LNCaP clone FGC (cell line): ENCODE measurements at regions not wholly inside any gene's neighbourhood (a gene's known extent, or its start where the extent isn't known, plus 50 kb on each side); places are given as distances from the start of the nearest gene placed in this dataset.
A peak's percentile ranks its signal among the peaks of the same experiment; 100 is the strongest.

Experiments used
- DNase-seq: peaks from one replicate; pipeline ENCODE4 v3.0.0-alpha.2; 2011; ENCODE audit warnings: low read depth
- H3K4me3 ChIP-seq: 2 replicates; pipeline ENCODE4 v1.5.1; 2011; ENCODE audit warnings: mild to moderate bottlenecking, low read depth, low read length, control low read depth
- TF ChIP-seq, protein P1 (sequence below): IDR thresholded peaks from 2 replicates; pipeline ENCODE4 v1.5.1; 2012; ENCODE audit warnings: mild to moderate bottlenecking; ENCODE audit not compliant: control insufficient read depth, insufficient read depth; ENCODE audit errors: extremely low read depth

DNA sequence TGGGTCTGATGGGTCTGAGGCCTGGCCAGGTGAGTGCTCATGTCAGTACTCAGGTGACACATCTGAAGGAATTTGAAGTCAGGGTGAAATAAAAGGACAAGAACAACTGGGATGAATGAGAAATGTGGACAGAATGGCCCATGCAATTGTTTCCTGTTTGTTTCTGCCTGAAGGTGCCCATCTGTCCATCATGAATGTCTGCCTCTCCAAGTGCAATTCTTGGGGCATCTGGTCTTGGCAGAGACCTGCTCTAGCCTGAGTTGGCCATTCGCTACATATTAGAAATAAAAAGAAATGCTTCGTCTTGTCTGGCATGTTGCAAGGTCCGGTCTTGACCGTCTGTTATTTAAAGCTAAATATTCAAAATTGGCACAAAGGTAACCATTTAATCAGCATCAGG, 142.0 kb upstream of the AGBL1 start:
- no peak overlapping the region for H3K4me3 ChIP-seq
- DNase-seq = no peak
- TF ChIP-seq, protein P1, sequence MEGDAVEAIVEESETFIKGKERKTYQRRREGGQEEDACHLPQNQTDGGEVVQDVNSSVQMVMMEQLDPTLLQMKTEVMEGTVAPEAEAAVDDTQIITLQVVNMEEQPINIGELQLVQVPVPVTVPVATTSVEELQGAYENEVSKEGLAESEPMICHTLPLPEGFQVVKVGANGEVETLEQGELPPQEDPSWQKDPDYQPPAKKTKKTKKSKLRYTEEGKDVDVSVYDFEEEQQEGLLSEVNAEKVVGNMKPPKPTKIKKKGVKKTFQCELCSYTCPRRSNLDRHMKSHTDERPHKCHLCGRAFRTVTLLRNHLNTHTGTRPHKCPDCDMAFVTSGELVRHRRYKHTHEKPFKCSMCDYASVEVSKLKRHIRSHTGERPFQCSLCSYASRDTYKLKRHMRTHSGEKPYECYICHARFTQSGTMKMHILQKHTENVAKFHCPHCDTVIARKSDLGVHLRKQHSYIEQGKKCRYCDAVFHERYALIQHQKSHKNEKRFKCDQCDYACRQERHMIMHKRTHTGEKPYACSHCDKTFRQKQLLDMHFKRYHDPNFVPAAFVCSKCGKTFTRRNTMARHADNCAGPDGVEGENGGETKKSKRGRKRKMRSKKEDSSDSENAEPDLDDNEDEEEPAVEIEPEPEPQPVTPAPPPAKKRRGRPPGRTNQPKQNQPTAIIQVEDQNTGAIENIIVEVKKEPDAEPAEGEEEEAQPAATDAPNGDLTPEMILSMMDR = no peak

GRCh38 chr15:85941186-85941855, 138.3 kb upstream of the AGBL1 start:
- H3K4me3 ChIP-seq = no peak overlapping the region
- TF ChIP-seq, protein P1 = no peak
- DNase-seq = peak; percentile 72

DNA sequence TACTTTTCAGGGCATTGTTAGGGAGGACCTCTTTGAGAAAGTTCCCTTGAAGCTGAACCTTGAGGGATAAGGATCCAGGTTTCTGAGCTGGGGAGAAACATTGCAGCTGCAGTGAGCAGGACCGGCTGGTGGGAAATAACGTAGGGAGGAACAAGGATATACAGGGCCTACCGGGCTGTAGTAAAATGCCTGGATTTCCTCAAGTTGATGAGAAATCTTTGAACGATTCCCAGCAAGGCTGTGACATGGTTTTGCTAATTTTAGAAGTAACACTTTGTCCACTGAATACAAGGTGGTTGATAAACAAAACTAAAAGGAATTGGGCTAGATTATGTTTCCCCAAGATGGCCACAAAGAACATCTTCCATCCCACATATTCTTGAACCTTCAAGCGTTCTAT, 137.0 kb upstream of the AGBL1 start:
- DNase-seq = no peak
- no peak overlapping the region for H3K4me3 ChIP-seq
- TF ChIP-seq, protein P1 = no peak

DNA sequence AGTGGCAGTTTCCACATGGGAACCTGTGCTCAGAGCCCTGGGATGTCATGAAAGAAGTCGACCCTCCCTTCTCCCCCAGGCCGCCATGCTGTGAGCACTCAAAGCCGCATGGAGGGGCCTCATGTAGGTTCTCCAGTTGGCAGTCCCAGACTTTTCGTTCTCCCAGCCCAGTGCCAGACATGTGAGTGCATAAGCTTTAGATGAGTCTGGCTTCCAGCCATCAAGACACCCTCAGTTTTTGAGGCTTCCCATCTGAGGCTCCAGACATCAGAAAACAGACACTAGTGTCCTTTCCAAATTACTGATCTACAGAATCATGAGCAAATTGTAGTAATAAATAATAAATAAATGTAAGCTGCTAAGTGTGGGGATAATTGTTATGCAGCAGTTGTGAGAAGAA, 136.5 kb upstream of the AGBL1 start:
- no peak overlapping the region for H3K4me3 ChIP-seq
- TF ChIP-seq, protein P1 = no peak
- no peak for DNase-seq

DNA sequence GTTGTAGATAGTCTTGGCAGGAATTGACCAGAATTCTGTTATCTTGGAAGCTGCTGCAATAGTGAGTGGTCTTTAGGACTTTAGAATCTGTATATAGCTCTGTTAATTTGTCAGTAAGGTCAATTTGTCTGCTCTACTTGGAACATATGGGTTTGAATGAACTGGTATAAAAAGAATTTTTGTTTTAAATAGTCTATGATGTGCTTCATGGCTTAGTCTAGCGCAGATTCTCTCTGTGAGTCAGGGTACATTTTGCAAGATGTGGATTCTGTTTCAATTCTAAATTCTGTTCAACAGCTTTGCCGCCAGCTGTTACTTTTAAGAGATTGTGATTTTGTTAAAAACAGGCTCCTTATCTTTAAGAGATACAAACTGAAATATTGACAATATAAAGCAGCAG, 135.9 kb upstream of the AGBL1 start:
- DNase-seq = no peak
- TF ChIP-seq, protein P1 = no peak
- H3K4me3 ChIP-seq = no peak overlapping the region

GRCh38 chr15:85947021-85947420, 132.7 kb upstream of the AGBL1 start:
- TF ChIP-seq, protein P1 = no peak

GRCh38 chr15:85947936-85948335, 131.7 kb upstream of the AGBL1 start:
- H3K4me3 ChIP-seq = no peak overlapping the region
- TF ChIP-seq, protein P1 = no peak
- DNase-seq = no peak

More at GRCh38 chr15:85947021-85947420, 132.7 kb upstream of the AGBL1 start:
- no peak for DNase-seq
- H3K4me3 ChIP-seq = no peak overlapping the region
